Mesendoderm (in vitro differentiated cells): ENCODE measurements at regions not wholly inside any gene's neighbourhood (a gene's known extent, or its start where the extent isn't known, plus 50 kb on each side); places are given as distances from the start of the nearest gene placed in this dataset.

ENCODE experiments used
- DNase-seq: peaks from one replicate; pipeline ENCODE4 v3.0.0; 2013
- H2AK5ac ChIP-seq: 2 replicates; pipeline ENCODE4 v1.6.1; 2013; ENCODE audit warnings: low read length, inconsistent platforms
- H2BK120ac ChIP-seq: 2 replicates; pipeline ENCODE4 v1.6.1; 2013; ENCODE audit warnings: low read depth, mild to moderate bottlenecking, low read length, moderate library complexity, mixed read lengths
- H2BK15ac ChIP-seq: replicated peaks from 2 replicates; pipeline ENCODE4 v1.6.1; 2013; ENCODE audit warnings: low read depth, mild to moderate bottlenecking, moderate library complexity
- H2BK5ac ChIP-seq: 2 replicates; pipeline ENCODE4 v1.6.1; 2013; ENCODE audit warnings: low read length, inconsistent platforms
- H3K18ac ChIP-seq: 2 replicates; pipeline ENCODE4 v1.6.1; 2013; ENCODE audit warnings: mild to moderate bottlenecking, low read length, mixed read lengths
- H3K23ac ChIP-seq: one replicate; pipeline ENCODE4 v1.6.1; 2013; ENCODE audit warnings: low read length
- H3K27ac ChIP-seq: 2 replicates; pipeline ENCODE4 v1.5.1; 2013; ENCODE audit warnings: low read depth, mild to moderate bottlenecking, inconsistent platforms, low read length, moderate library complexity
- H3K27me3 ChIP-seq: 2 replicates; pipeline ENCODE4 v1.6.1; 2013; ENCODE audit warnings: low read length, control low read depth, mild to moderate bottlenecking, inconsistent platforms; ENCODE audit not compliant: insufficient read depth, poor library complexity
- H3K36me3 ChIP-seq: 2 replicates; pipeline ENCODE4 v1.6.1; 2013; ENCODE audit warnings: low read length, inconsistent platforms; ENCODE audit not compliant: control insufficient read depth, insufficient read depth
- H3K4ac ChIP-seq: one replicate; pipeline ENCODE4 v1.6.1; 2013; ENCODE audit warnings: low read depth, mild to moderate bottlenecking, low read length, moderate library complexity
- H3K4me1 ChIP-seq: 2 replicates; pipeline ENCODE4 v1.6.1; 2013; ENCODE audit warnings: low read depth, low read length, inconsistent platforms; ENCODE audit not compliant: control insufficient read depth
- H3K4me2 ChIP-seq: 2 replicates; pipeline ENCODE4 v1.6.1; 2013; ENCODE audit warnings: low read length
- H3K4me3 ChIP-seq: 2 replicates; pipeline ENCODE4 v1.5.1; 2013; ENCODE audit warnings: mild to moderate bottlenecking, low read length
- H3K56ac ChIP-seq: one replicate; pipeline ENCODE4 v1.6.1; 2013; ENCODE audit warnings: low read length
- H3K79me1 ChIP-seq: 2 replicates; pipeline ENCODE4 v1.6.1; 2013; ENCODE audit warnings: low read length, inconsistent platforms
- H3K79me2 ChIP-seq: 2 replicates; pipeline ENCODE4 v1.6.1; 2013; ENCODE audit warnings: mild to moderate bottlenecking, low read length; ENCODE audit not compliant: control insufficient read depth, insufficient read depth
- H3K9ac ChIP-seq: 2 replicates; pipeline ENCODE4 v1.6.1; 2013; ENCODE audit warnings: low read length, inconsistent platforms
- H4K5ac ChIP-seq: one replicate; pipeline ENCODE4 v1.6.1; 2013; ENCODE audit warnings: low read length
- H4K8ac ChIP-seq: one replicate; pipeline ENCODE4 v1.6.1; 2013; ENCODE audit warnings: low read depth, mild to moderate bottlenecking, control low read depth, low read length, moderate library complexity
- WGBS: extraction: QIAGEN DNeasy Blood & Tissue Kit; methylation state at CpG from one replicate; pipeline ENCODE4 v1.1.7; 2013; ENCODE audit warnings: low lambda C conversion rate, missing lambda C conversion rate; ENCODE audit not compliant: insufficient coverage; ENCODE audit errors: extremely low coverage; 5-methylcytosine and 5-hydroxymethylcytosine counted together

DNA sequence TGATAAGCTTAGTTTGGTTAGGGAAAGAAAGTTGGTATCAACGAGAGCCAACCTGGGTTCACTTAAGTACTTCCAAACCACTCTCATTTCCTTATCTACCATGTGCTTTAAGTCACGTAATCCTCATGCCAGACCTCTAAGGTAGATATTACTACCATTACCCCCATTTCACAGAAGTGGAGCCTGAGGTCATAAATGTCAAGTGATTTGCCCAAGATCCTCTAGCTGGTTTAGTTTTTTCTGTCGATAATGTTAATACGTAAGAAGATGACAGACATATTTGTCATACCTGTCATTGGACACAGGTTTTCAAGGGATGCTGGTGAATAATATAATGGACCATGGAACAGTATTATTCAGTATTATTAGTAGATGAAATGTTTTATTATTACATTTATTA lies 197.4 kb upstream of the MKLN1 start:
- Histone ChIP-seq H3K79me1 (no peaks in the 10 kb centered on the region), H3K9ac (no peak overlapping the region), H3K79me2 (no peaks in the 10 kb centered on the region), H3K4ac (no peak overlapping the region), H3K56ac (no peak overlapping the region), H4K8ac (no peak overlapping the region), H2BK5ac (no peak overlapping the region), H3K23ac (no peak overlapping the region), H4K5ac (no peak overlapping the region), H3K4me2 (no peak overlapping the region), H3K27me3 (no peaks in the 10 kb centered on the region), H3K27ac (no peak overlapping the region), H3K36me3 (no peaks in the 10 kb centered on the region), H3K4me1 (no peaks in the 10 kb centered on the region), H3K18ac (no peak overlapping the region), H2AK5ac (no peak overlapping the region), H2BK120ac (no peak overlapping the region), H2BK15ac (no peak overlapping the region), H3K4me3 (no peak overlapping the region)
- no CpG with 5 or more reads among the region's 4 CpGs for WGBS
- no peak for DNase-seq

DNA sequence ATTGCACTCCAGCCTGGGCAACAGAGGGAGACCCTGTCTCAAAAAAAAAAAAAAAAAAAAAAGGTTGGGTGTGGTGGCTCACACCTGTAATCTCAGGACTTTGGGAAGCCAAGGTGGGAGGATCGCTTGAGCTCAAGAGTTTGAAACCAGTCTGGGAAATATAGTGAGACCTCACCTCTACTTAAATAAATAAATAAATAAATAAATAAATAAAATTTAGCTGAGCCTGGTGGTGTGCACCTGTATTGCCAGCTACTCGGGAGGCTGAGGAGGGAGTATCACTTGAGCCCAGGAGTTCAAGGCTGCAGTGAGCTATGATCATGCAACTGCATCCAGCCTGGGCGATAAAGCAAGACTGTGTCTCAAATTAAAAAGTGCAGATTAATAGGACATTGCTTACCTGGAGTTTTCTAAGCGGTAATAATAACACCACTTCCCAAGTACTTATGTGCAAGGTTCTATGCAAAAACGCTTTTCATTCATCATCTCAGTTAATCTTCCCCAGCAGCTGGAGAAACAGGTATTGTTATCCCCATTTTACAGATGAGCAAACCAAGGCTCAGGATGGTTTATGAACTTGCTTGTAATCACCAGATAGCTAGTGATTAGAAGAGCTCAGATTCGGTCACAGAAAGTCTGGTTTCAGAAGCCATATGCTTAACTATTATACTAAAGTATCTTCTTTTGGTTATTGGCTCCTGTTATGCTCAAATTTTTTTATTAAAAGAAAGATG lies 196.5 kb upstream of the MKLN1 start:
- Histone ChIP-seq H2BK120ac (no peak overlapping the region), H3K36me3 (no peaks in the 10 kb centered on the region), H2BK15ac (no peak overlapping the region), H3K23ac (no peak overlapping the region), H3K4me3 (no peak overlapping the region), H2AK5ac (no peak overlapping the region), H3K4me2 (no peak overlapping the region), H3K27me3 (no peaks in the 10 kb centered on the region), H3K56ac (no peak overlapping the region), H3K4ac (no peak overlapping the region), H3K27ac (no peak overlapping the region), H3K18ac (no peak overlapping the region), H3K4me1 (no peaks in the 10 kb centered on the region), H3K79me2 (no peaks in the 10 kb centered on the region), H3K79me1 (no peaks in the 10 kb centered on the region), H4K5ac (no peak overlapping the region), H4K8ac (no peak overlapping the region), H2BK5ac (no peak overlapping the region), H3K9ac (no peak overlapping the region)
- no peak for DNase-seq
- no CpG with 5 or more reads among the region's 6 CpGs for WGBS

DNA sequence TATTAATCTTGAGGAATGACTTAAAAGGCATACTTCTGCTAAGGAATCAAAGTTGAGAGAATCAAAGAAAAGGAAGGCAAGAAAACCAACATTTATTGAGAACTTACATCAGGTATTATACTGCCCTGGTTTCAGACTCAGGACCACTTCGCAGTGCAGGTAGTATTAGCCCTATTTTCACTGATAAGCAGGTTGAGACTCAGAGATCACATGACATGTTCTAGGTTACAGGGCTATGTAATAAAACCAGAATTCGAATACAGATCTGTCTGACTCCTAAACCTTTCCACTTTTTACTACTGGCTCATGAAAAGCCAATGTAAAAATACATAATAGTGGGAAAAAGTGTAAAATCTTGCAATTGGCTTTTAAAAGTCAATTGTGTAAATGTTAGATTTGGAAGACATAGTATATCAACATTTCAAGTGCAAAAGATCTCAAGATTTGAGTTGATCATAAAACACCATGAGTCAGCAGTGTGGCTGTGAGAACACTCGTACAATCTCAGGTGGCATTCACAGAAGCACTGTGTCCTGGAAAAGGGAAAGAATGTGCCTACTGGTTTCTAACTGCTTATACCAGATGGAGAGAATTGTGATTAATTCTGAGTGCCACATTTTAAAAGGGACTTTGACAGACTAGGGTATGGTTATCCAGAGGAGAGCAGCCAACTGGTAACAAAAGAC lies 195.8 kb upstream of the MKLN1 start:
- H3K56ac ChIP-seq = no peak overlapping the region
- H3K23ac ChIP-seq = no peak overlapping the region
- H3K27ac ChIP-seq = no peak overlapping the region
- no peaks in the 10 kb centered on the region for H3K4me1 ChIP-seq
- no peak overlapping the region for H2BK120ac ChIP-seq
- no peaks in the 10 kb centered on the region for H3K79me1 ChIP-seq
- no peak overlapping the region for H3K4me3 ChIP-seq
- H2AK5ac ChIP-seq = no peak overlapping the region
- H3K4me2 ChIP-seq = no peak overlapping the region
- H4K5ac ChIP-seq = no peak overlapping the region
- no peak overlapping the region for H2BK5ac ChIP-seq
- no peaks in the 10 kb centered on the region for H3K27me3 ChIP-seq
- no peak overlapping the region for H4K8ac ChIP-seq
- H3K18ac ChIP-seq = no peak overlapping the region
- H3K79me2 ChIP-seq = no peaks in the 10 kb centered on the region
- no peak overlapping the region for H3K9ac ChIP-seq
- no peaks in the 10 kb centered on the region for H3K36me3 ChIP-seq
- H3K4ac ChIP-seq = no peak overlapping the region
- DNase-seq = no peak
- H2BK15ac ChIP-seq = no peak overlapping the region
- no CpG with 5 or more reads among the region's 3 CpGs for WGBS

DNA sequence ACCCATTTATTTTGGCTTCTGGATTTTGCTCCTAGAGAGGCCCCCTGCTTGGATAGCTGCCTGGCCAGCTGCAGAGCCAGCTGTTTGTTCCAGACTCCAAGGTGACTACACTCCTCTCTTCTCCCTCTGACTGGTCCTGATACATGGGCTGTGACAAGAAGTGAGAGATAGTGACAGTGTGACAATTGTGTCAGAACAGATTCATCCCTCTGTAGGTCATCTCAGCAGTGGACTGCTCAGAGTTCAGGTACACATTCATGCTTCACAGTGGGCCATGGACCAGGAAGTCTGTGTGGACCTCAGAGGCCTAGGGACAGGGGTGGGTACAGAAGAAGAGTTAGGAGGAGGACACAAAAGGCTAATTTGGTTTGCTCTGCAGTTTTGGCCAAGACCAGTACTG lies 188.2 kb upstream of the MKLN1 start:
- Histone ChIP-seq H3K4me2 (no peak overlapping the region), H3K4ac (no peak overlapping the region), H3K9ac (no peak overlapping the region), H3K18ac (no peak overlapping the region), H2AK5ac (no peak overlapping the region), H2BK5ac (no peak overlapping the region), H3K79me1 (no peaks in the 10 kb centered on the region), H3K27ac (no peak overlapping the region), H3K4me1 (no peaks in the 10 kb centered on the region), H3K36me3 (no peaks in the 10 kb centered on the region), H3K79me2 (no peaks in the 10 kb centered on the region), H3K4me3 (no peak overlapping the region), H3K23ac (no peak overlapping the region), H4K5ac (no peak overlapping the region), H4K8ac (no peak overlapping the region), H3K56ac (no peak overlapping the region), H2BK120ac (no peak overlapping the region), H2BK15ac (no peak overlapping the region), H3K27me3 (no peaks in the 10 kb centered on the region)
- DNase-seq = no peak

DNA sequence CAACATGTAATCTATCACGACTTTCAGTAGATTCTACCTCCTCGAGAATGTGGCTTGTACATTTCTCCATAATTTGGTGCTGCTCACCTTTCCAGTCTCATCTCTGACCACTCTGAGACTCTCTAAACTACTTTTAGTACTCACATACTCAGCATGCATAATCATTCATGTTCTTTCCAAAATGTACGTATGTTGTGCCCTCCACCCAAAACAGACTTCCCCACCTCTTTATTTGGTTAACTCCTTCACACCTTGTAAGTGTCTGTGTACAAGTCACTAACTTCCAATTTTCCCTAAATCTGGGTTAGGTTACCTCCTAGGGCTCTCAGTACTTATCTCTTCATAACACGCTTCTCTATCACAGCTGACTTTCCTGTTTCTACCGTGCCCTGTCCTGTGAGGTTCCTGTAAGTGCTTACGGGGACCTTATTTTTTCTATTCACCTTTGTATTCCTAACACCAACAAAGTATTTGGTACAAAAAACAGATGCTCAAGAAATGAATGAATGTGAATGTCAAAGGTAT lies 186.2 kb upstream of the MKLN1 start:
- H4K5ac ChIP-seq = no peak overlapping the region
- no peak overlapping the region for H2BK15ac ChIP-seq
- no peak overlapping the region for H2AK5ac ChIP-seq
- H3K56ac ChIP-seq = no peak overlapping the region
- H3K27ac ChIP-seq = no peak overlapping the region
- H3K4ac ChIP-seq = no peak overlapping the region
- no CpG with 5 or more reads among the region's 6 CpGs for WGBS
- no peaks in the 10 kb centered on the region for H3K4me1 ChIP-seq
- no peak overlapping the region for H3K4me3 ChIP-seq
- no peak for DNase-seq
- no peaks in the 10 kb centered on the region for H3K79me2 ChIP-seq
- H3K9ac ChIP-seq = no peak overlapping the region
- no peak overlapping the region for H3K18ac ChIP-seq
- no peaks in the 10 kb centered on the region for H3K36me3 ChIP-seq
- no peak overlapping the region for H2BK5ac ChIP-seq
- H3K27me3 ChIP-seq = no peaks in the 10 kb centered on the region
- no peak overlapping the region for H3K23ac ChIP-seq
- H3K4me2 ChIP-seq = no peak overlapping the region
- H4K8ac ChIP-seq = no peak overlapping the region
- no peaks in the 10 kb centered on the region for H3K79me1 ChIP-seq
- no peak overlapping the region for H2BK120ac ChIP-seq
